A673 (cell line): ENCODE measurements at regions not wholly inside any gene's neighbourhood (a gene's known extent, or its start where the extent isn't known, plus 50 kb on each side); places are given as distances from the start of the nearest gene placed in this dataset.

Experiments used
- EZH2 ChIP-seq: fragments of 200-600 bp; sonication (generic); IDR thresholded peaks from 2 replicates; pipeline ENCODE4 v1.6.1; 2017; ENCODE audit warnings: borderline replicate concordance, low read depth, mild to moderate bottlenecking, mixed read lengths, antibody characterized with exemption, low read length; ENCODE audit not compliant: poor library complexity, severe bottlenecking
- TF ChIP-seq, protein P1 (sequence below): fragments of 300-800, 200-600 bp; sonication (generic); conservative IDR thresholded peaks from 2 replicates; pipeline ENCODE4 v1.5.1; 2017; ENCODE audit warnings: low read depth, mild to moderate bottlenecking, antibody characterized with exemption, low read length, moderate library complexity, mixed read lengths

DNA sequence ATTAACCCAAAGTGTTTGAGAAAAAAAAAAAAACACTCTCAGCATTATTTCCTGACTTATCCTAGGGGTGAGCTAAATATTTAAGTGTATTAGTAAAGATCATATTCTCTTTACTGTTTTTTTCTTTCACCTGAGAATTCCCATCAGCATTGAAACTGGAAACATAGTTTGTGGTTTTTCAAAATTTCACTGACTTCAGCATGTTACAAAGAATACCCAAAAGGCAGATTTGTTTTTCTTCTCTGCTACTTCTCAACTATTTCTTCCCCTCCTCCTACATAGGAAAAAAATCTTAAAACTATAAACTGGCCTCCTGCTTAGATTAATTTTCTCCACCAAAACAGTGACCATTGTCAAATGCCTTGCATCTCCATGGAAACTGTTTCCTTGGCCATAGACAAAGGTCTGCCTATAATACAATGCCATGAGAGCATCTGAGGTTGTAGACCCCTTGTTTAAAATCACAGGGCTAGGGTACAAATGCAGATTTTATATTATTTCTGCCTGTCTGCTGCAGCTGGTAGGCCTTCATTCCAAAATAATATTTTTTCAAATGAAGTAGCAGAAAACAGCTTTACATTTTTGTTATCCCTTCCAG, 179.7 kb upstream of the GALNT5 start:
- TF ChIP-seq, protein P1, sequence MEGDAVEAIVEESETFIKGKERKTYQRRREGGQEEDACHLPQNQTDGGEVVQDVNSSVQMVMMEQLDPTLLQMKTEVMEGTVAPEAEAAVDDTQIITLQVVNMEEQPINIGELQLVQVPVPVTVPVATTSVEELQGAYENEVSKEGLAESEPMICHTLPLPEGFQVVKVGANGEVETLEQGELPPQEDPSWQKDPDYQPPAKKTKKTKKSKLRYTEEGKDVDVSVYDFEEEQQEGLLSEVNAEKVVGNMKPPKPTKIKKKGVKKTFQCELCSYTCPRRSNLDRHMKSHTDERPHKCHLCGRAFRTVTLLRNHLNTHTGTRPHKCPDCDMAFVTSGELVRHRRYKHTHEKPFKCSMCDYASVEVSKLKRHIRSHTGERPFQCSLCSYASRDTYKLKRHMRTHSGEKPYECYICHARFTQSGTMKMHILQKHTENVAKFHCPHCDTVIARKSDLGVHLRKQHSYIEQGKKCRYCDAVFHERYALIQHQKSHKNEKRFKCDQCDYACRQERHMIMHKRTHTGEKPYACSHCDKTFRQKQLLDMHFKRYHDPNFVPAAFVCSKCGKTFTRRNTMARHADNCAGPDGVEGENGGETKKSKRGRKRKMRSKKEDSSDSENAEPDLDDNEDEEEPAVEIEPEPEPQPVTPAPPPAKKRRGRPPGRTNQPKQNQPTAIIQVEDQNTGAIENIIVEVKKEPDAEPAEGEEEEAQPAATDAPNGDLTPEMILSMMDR = no peak
- no peak for TF ChIP-seq EZH2
